IMR-90 (cell line): ENCODE measurements at regions not wholly inside any gene's neighbourhood (a gene's known extent, or its start where the extent isn't known, plus 50 kb on each side); places are given as distances from the start of the nearest gene placed in this dataset.

ENCODE experiments used
- ATAC-seq: fragments of 200-7000 bp; cut with Tn5 transposase; 2 replicates; pipeline ENCODE4 v1.9.1; 2020; ENCODE audit warnings: low read depth, mild to moderate bottlenecking, moderate library complexity
- BruUV-seq: library from RNA; stranded (reverse); fragments of 400-500 nt; replicated peaks from 2 replicates; lab custom pipeline; 2021; lab: Mats Ljungman, UMichigan
- CTCF ChIA-PET: fragments of 300-600 bp; formaldehyde crosslinking; extraction: SDS; loops from one replicate; lab custom pipeline; 2021; ENCODE audit warnings: antibody characterized with exemption; lab: Yijun Ruan, JAX
- POLR2A ChIA-PET: fragments of 300-600 bp; sonication (Branson Sonifier 250); formaldehyde crosslinking; loops from one replicate; lab custom pipeline; 2022; ENCODE audit warnings: antibody characterized with exemption; ENCODE audit not compliant: unreplicated experiment; lab: Charles Lee
- DNase-seq: peaks from one replicate; pipeline ENCODE4 v3.0.0; 2013
- H2AFZ ChIP-seq: replicated peaks from 2 replicates; pipeline ENCODE3; 2013; ENCODE audit warnings: low read length, mild to moderate bottlenecking; ENCODE audit not compliant: poor library complexity
- H2AK5ac ChIP-seq: 2 replicates; pipeline ENCODE4 v1.6.1; 2013; ENCODE audit warnings: low read depth, low read length, inconsistent platforms
- H2AK9ac ChIP-seq: replicated peaks from 2 replicates; pipeline ENCODE3; 2013; ENCODE audit warnings: mild to moderate bottlenecking, low read depth, low read length, moderate library complexity; ENCODE audit not compliant: poor library complexity
- H2BK120ac ChIP-seq: 2 replicates; pipeline ENCODE4 v1.6.1; 2013; ENCODE audit warnings: low read depth, low read length, inconsistent platforms
- H2BK15ac ChIP-seq: 3 replicates; pipeline ENCODE4 v1.6.1; 2013; ENCODE audit warnings: low read depth, low read length, inconsistent platforms
- H2BK20ac ChIP-seq: 2 replicates; pipeline ENCODE4 v1.6.1; 2013; ENCODE audit warnings: low read depth, mild to moderate bottlenecking, inconsistent platforms, low read length, moderate library complexity
- H2BK5ac ChIP-seq: 2 replicates; pipeline ENCODE4 v1.6.1; 2013; ENCODE audit warnings: mild to moderate bottlenecking, low read depth, low read length, inconsistent platforms; ENCODE audit not compliant: poor library complexity, severe bottlenecking
- H3K14ac ChIP-seq: replicated peaks from 2 replicates; pipeline ENCODE4 v1.6.1; 2013; ENCODE audit warnings: low read depth, low read length, inconsistent platforms
- H3K18ac ChIP-seq: 2 replicates; pipeline ENCODE4 v1.6.1; 2013; ENCODE audit warnings: low read depth, low read length, control low read depth
- H3K23ac ChIP-seq: 2 replicates; pipeline ENCODE4 v1.6.1; 2013; ENCODE audit warnings: low read depth, low read length, inconsistent platforms
- H3K27ac ChIP-seq: 2 replicates; pipeline ENCODE4 v1.5.1; 2013; ENCODE audit warnings: mild to moderate bottlenecking, control low read depth, low read length; ENCODE audit not compliant: insufficient read depth
- H3K27me3 ChIP-seq: 2 replicates; pipeline ENCODE4 v1.6.1; 2013; ENCODE audit warnings: low read length; ENCODE audit not compliant: control insufficient read depth, insufficient read depth
- H3K36me3 ChIP-seq: 2 replicates; pipeline ENCODE4 v1.6.1; 2013; ENCODE audit warnings: low read length, mixed read lengths; ENCODE audit not compliant: control insufficient read depth, insufficient read depth
- H3K4ac ChIP-seq: 2 replicates; pipeline ENCODE4 v1.6.1; 2013; ENCODE audit warnings: low read depth, low read length, inconsistent platforms
- H3K4me1 ChIP-seq: 2 replicates; pipeline ENCODE4 v1.6.1; 2013; ENCODE audit warnings: low read length, mixed read lengths; ENCODE audit not compliant: control insufficient read depth, insufficient read depth
- H3K4me2 ChIP-seq: 2 replicates; pipeline ENCODE4 v1.6.1; 2013; ENCODE audit warnings: low read depth, mild to moderate bottlenecking, control low read depth, low read length, moderate library complexity
- H3K4me3 ChIP-seq: 2 replicates; pipeline ENCODE4 v1.5.1; 2013; ENCODE audit warnings: low read depth, mild to moderate bottlenecking, control low read depth, low read length, moderate library complexity; ENCODE audit not compliant: insufficient read depth
- H3K56ac ChIP-seq: 2 replicates; pipeline ENCODE4 v1.6.1; 2013; ENCODE audit warnings: low read length, inconsistent platforms; ENCODE audit not compliant: insufficient read depth; ENCODE audit errors: extremely low read depth
- H3K79me1 ChIP-seq, 2 experiments: 2 replicates each; pipeline ENCODE4 v1.6.1; 2013; ENCODE audit warnings: low read length in 2 of 2, inconsistent platforms in 1 of 2, low read depth in 1 of 2
- H3K9ac ChIP-seq: 2 replicates; pipeline ENCODE4 v1.6.1; 2013; ENCODE audit warnings: low read depth, low read length, control low read depth
- H3K9me1 ChIP-seq: 2 replicates; pipeline ENCODE4 v1.6.1; 2013; ENCODE audit warnings: low read length, inconsistent platforms; ENCODE audit not compliant: insufficient read depth
- H3K9me3 ChIP-seq: 2 replicates; pipeline ENCODE4 v1.6.1; 2013; ENCODE audit warnings: low read length; ENCODE audit not compliant: control insufficient read depth, insufficient read depth
- H4K20me1 ChIP-seq: 2 replicates; pipeline ENCODE4 v1.6.1; 2013; ENCODE audit warnings: low read length, inconsistent platforms; ENCODE audit not compliant: insufficient read depth
- H4K5ac ChIP-seq: 2 replicates; pipeline ENCODE4 v1.6.1; 2013; ENCODE audit warnings: mild to moderate bottlenecking, low read depth, low read length, control low read depth
- H4K8ac ChIP-seq, 2 experiments: 2 replicates each; pipeline ENCODE4 v1.6.1; 2013; ENCODE audit warnings: low read depth in 2 of 2, low read length in 2 of 2, control low read depth in 1 of 2, inconsistent platforms in 1 of 2
- H4K91ac ChIP-seq: 2 replicates; pipeline ENCODE4 v1.6.1; 2013; ENCODE audit warnings: low read depth, low read length, inconsistent platforms; ENCODE audit not compliant: insufficient read depth
- BHLHE40 ChIP-seq: fragments of 150-350 bp; IDR thresholded peaks from 2 replicates; pipeline ENCODE4 v1.6.1; 2016; ENCODE audit warnings: mild to moderate bottlenecking, low read depth, low read length
- CEBPB ChIP-seq: IDR thresholded peaks from 2 replicates; pipeline ENCODE4 v1.6.1; 2012; ENCODE audit warnings: low read depth, low read length, improper control_type of control experiment
- CHD1 ChIP-seq: IDR thresholded peaks from 2 replicates; pipeline ENCODE4 v1.6.1; 2012; ENCODE audit warnings: low read depth, low read length, improper control_type of control experiment
- ELK1 ChIP-seq: fragments of 150-350 bp; IDR thresholded peaks from 2 replicates; pipeline ENCODE4 v1.6.1; 2016; ENCODE audit warnings: low read depth, mild to moderate bottlenecking, low read length, moderate library complexity, borderline replicate concordance
- FOS ChIP-seq: fragments of 150-350 bp; IDR thresholded peaks from 2 replicates; pipeline ENCODE4 v1.6.1; 2016; ENCODE audit warnings: low read depth, low read length
- MAFK ChIP-seq: IDR thresholded peaks from 2 replicates; pipeline ENCODE4 v1.6.1; 2012; ENCODE audit warnings: low read depth, low read length, improper control_type of control experiment
- MXI1 ChIP-seq: IDR thresholded peaks from 2 replicates; pipeline ENCODE4 v1.6.1; 2012; ENCODE audit warnings: low read depth, mild to moderate bottlenecking, low read length, moderate library complexity, borderline replicate concordance
- RAD21 ChIP-seq: IDR thresholded peaks from 2 replicates; pipeline ENCODE4 v1.6.1; 2012; ENCODE audit warnings: low read length, improper control_type of control experiment
- RCOR1 ChIP-seq: IDR thresholded peaks from 2 replicates; pipeline ENCODE4 v1.6.1; 2012; ENCODE audit warnings: mild to moderate bottlenecking, low read length, improper control_type of control experiment; ENCODE audit not compliant: insufficient replicate concordance
- SMC3 ChIP-seq: fragments of 150-350 bp; IDR thresholded peaks from 2 replicates; pipeline ENCODE4 v1.6.1; 2016; ENCODE audit warnings: low read depth, mild to moderate bottlenecking, antibody characterized with exemption, low read length, moderate library complexity
- USF2 ChIP-seq: fragments of 150-350 bp; IDR thresholded peaks from 2 replicates; pipeline ENCODE4 v1.6.1; 2017; ENCODE audit warnings: mild to moderate bottlenecking, antibody characterized with exemption, low read length, low read depth
- WGBS, 2 experiments: methylation state at CpG; one replicate each; pipeline versions ENCODE4 v1.1.5 to v1.1.7; 2013; ENCODE audit warnings: missing lambda C conversion rate in 2 of 2; ENCODE audit not compliant: insufficient read length in 1 of 2; ENCODE audit errors: extremely low coverage in 2 of 2; 5-methylcytosine and 5-hydroxymethylcytosine counted together
- dilution Hi-C: fragments of 300-500 bp; cut with HindIII; formaldehyde crosslinking; loops from one replicate; pipeline ENCODE4 v1.14.3; 2018; ENCODE audit warnings: low sequenced_read_pairs; ENCODE audit not compliant: unreplicated experiment
- in situ Hi-C: fragments of 300-500 bp; cut with MboI; formaldehyde crosslinking; loops from 3 replicates; pipeline ENCODE4 v1.14.3; 2019; ENCODE audit warnings: low sequenced_read_pairs, inconsistent platforms, mixed read lengths
- intact Hi-C: fragments of 100-400 bp; cut with micrococcal nuclease; formaldehyde crosslinking; loops from 2 replicates; pipeline ENCODE4 v1.10.0; 2022
- TF ChIP-seq, protein P1 (sequence below): conservative IDR thresholded peaks from 2 replicates; pipeline ENCODE4 v1.5.1; 2012; ENCODE audit warnings: mild to moderate bottlenecking, low read depth, low read length, improper control_type of control experiment

GRCh38 chr10:110376021-110376766 is 71.5 kb upstream of the SMNDC1 start (continued):
- no peak for TF ChIP-seq MAFK

GRCh38 chr10:110376767-110377160 is 72.0 kb upstream of the SMNDC1 start:
- no peak overlapping the region for H3K23ac ChIP-seq
- ChIA-PET POLR2A (interaction anchor here (0.5 kb wide), 1 partner anchor 1610 kb away, joined by 3 read pairs; no protein-coding TSS in a partner anchor), CTCF (interaction anchor here (1.0 kb wide), 1 partner anchor 23 kb away, joined by 3 read pairs; no protein-coding TSS in a partner anchor)
- peak overlapping the region; percentile 33; the same call in 1 of the 2 replicates for H3K4ac ChIP-seq
- no peaks in the 10 kb centered on the region for H3K27me3 ChIP-seq
- H3K36me3 ChIP-seq: no peaks in the 10 kb centered on the region
- DNase-seq (no peak), ATAC-seq (no peak)
- no peaks in the 10 kb centered on the region; the same call in 1 of the 2 replicates for H3K4me1 ChIP-seq
- in situ Hi-C loops (no loop called here), intact Hi-C loops (no loop called here), dilution Hi-C loops (no loop called here)
- no peak overlapping the region for H4K8ac ChIP-seq
- no peak overlapping the region for H3K9ac ChIP-seq
- H2AFZ ChIP-seq: peak overlapping the region; percentile 88
- H3K9me3 ChIP-seq: no peaks in the 10 kb centered on the region
- H2AK9ac ChIP-seq: no peak overlapping the region
- H3K4me2 ChIP-seq: no peak overlapping the region
- 0 out of 3 replicates have a peak overlapping the region, but pooled peaks have one; percentile 14 for H2BK15ac ChIP-seq
- H2BK20ac ChIP-seq: no peak overlapping the region; the same call in 1 of the 2 replicates
- H3K4me3 ChIP-seq: no peak overlapping the region
- no peak overlapping the region for H2BK5ac ChIP-seq
- H3K18ac ChIP-seq: no peak overlapping the region
- BruUV-seq: no TSS peak
- H3K9me1 ChIP-seq: peaks cover 4% of the 10 kb centered on the region
- no peaks in the 10 kb centered on the region for H4K20me1 ChIP-seq
- no peak overlapping the region; the same call in 1 of the 2 replicates for H3K14ac ChIP-seq
- TF ChIP-seq SMC3: no peak
- TF ChIP-seq MXI1: no peak
- TF ChIP-seq FOS: no peak
- no peak for TF ChIP-seq RCOR1
- TF ChIP-seq, protein P1, sequence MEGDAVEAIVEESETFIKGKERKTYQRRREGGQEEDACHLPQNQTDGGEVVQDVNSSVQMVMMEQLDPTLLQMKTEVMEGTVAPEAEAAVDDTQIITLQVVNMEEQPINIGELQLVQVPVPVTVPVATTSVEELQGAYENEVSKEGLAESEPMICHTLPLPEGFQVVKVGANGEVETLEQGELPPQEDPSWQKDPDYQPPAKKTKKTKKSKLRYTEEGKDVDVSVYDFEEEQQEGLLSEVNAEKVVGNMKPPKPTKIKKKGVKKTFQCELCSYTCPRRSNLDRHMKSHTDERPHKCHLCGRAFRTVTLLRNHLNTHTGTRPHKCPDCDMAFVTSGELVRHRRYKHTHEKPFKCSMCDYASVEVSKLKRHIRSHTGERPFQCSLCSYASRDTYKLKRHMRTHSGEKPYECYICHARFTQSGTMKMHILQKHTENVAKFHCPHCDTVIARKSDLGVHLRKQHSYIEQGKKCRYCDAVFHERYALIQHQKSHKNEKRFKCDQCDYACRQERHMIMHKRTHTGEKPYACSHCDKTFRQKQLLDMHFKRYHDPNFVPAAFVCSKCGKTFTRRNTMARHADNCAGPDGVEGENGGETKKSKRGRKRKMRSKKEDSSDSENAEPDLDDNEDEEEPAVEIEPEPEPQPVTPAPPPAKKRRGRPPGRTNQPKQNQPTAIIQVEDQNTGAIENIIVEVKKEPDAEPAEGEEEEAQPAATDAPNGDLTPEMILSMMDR: no peak
- TF ChIP-seq BHLHE40: no peak
- no peak for TF ChIP-seq CEBPB
- no peak for TF ChIP-seq CHD1
- TF ChIP-seq ELK1: no peak
- no peak for TF ChIP-seq USF2
- TF ChIP-seq RAD21: no peak
- no peaks in the 10 kb centered on the region for H3K79me1 ChIP-seq
- H4K5ac ChIP-seq: no peak overlapping the region
- no peak overlapping the region for H3K27ac ChIP-seq
- WGBS, 2 experiments: 86% methylated on average over 1 of the region's 5 CpGs; no CpG with 5 or more reads in 1 of the 2 experiments
- H4K91ac ChIP-seq: no peak overlapping the region
- H3K56ac ChIP-seq: no peak overlapping the region
- H2BK120ac ChIP-seq: no peak overlapping the region
- peak overlapping the region; percentile 57 for H2AK5ac ChIP-seq
